DMS53 treated with DMSO at 0.1 percent for 48 hours (cell line): ENCODE measurements at regions not wholly inside any gene's neighbourhood (a gene's known extent, or its start where the extent isn't known, plus 50 kb on each side); places are given as distances from the start of the nearest gene placed in this dataset.
A peak's percentile ranks its signal among the peaks of the same experiment; 100 is the strongest.
"Not testable (repeated sequence)": the region's sequence is repeated elsewhere in the genome, so short reads cannot be mapped to it uniquely, and the experiment has no call there.

Source experiments
- DNase-seq: peaks from one replicate; lab custom pipeline; 2025; ENCODE audit not compliant: unreplicated experiment; lab: John Stamatoyannopoulos, UW

- DNase-seq = no peak
Measured at GRCh38 chr1:222012816-222013215, 270.9 kb upstream of the DUSP10 start.

DNA sequence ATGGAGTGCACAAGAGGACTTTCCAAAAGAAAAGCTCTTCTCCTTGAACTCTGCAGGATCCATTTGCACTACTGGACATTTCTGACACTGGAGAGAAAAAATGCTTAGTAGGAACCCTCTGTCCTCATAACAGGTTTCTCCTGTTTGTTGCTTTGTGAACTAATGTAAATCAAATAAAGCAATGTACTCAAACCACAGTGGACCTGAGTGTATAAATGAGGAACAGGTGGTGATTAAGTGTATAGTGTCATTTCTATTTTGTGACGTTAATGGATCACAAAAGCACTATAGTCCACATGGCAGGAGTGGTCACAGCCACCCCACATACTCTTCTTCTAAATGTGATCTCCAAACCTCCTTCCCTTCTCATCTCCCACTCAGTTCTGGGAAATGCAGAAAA lies 268.4 kb upstream of the DUSP10 start:
- DNase-seq = peak; percentile 69

GRCh38 chr1:222009105-222009730 lies 267.3 kb upstream of the DUSP10 start:
- DNase-seq = peak; percentile 17

- no peak for DNase-seq
Measured at GRCh38 chr1:222006715-222007114, 264.8 kb upstream of the DUSP10 start.

- DNase-seq = no peak
Measured at GRCh38 chr1:222004784-222005183, 262.9 kb upstream of the DUSP10 start.

GRCh38 chr1:222004034-222004433 lies 262.1 kb upstream of the DUSP10 start:
- DNase-seq = no peak

DNA sequence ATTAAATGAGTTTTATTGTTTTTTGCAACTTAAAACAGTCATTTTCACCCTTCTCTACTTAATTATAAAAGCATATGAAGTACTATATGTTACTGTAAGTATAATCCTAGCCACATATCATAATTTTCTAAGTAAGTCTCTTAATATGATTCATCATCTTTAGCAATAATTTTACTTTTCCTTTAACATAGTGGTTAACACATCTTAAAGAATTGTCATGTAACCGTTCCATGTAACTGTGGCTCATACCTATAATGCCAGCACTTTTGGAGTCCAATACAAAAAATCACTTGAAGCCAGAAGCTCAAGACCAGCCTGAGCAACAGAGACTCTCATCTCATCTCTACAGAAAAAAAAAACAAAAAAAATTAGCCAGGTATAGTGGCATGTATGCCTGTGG lies 260.6 kb upstream of the DUSP10 start:
- DNase-seq = no peak

DNA sequence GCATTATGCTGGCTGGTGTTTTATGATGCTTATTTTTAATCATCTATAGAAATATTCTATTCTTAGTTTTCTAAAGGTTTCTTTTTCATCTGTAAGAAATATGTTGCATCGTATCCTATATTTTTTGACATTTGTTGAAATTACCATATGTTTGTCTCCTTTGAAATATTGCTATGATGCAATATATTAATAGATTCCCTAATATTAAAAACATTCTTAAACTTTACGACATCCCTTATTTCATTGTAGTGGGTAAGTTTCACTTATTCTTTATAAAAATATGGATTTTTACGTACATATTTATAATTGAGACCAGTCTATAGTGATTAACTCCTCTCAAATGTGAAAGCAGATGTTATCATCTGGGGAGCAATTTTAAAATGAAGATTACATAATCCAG lies 258.2 kb upstream of the DUSP10 start:
- no peak for DNase-seq

DNA sequence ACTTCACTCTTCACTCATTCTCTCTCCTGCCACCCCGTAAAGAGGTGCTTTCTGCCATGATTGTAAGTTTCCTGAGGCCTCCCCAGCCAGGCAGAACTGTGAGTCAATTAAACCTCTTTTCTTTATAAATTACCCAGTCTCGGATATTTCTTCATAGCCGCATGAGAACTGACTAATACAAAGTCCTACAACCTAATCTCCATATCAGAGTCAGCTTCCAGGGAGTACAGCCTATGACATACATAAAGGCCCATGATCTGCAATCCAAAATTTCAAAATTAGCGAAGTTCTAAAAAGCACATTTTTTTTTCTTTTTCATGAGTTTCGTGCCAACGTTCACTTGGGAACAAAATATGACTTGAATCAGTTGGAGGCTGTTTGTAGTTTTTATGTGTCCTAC lies 256.9 kb upstream of the DUSP10 start:
- no peak for DNase-seq

DNA sequence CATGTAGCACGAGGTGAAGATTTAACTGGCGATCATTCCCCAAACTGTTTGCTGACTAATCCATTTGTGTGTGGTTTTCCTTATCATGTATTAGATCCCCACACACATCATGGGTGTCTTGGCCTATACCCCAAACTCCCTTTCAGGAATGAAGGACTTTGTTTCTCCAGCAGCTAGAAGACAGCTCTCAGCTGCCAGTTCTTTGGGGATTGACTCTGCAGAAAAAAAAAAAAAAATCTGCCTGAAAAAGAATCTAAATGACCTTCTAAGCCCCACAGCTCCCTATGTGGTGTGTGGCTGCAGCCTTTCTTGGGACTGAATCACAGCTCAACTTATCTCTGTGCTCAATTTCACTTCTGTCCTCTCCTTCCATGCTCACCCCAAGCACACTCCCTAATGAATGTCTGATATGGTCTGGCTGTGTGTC lies 256.3 kb upstream of the DUSP10 start:
- DNase-seq = no peak

DNA sequence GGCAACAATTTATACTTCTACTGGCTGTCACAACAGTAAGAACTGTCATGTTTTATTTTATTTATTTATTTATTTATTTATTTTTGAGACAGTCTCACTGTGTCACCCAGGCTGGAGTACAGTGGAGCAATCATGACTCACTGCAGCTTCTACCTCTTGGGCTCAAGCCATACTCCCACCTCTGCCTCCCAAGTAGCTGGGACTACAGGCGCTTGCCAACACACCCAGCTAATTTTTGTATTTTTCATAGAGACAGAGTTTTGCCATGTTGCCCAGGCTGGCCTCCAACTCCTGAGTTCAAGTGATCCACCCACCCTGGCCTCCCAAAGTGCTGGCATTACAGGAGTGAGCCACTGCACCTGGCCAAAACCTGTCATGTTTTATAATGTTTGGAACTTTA lies 255.1 kb upstream of the DUSP10 start:
- not testable (repeated sequence) for DNase-seq

- DNase-seq = no peak
Measured at GRCh38 chr1:221994939-221995338, 253.1 kb upstream of the DUSP10 start.

- no peak for DNase-seq
Measured at GRCh38 chr1:221994274-221994698, 252.4 kb upstream of the DUSP10 start.

GRCh38 chr1:221993444-221993948 lies 251.6 kb upstream of the DUSP10 start:
- DNase-seq = no peak

DNA sequence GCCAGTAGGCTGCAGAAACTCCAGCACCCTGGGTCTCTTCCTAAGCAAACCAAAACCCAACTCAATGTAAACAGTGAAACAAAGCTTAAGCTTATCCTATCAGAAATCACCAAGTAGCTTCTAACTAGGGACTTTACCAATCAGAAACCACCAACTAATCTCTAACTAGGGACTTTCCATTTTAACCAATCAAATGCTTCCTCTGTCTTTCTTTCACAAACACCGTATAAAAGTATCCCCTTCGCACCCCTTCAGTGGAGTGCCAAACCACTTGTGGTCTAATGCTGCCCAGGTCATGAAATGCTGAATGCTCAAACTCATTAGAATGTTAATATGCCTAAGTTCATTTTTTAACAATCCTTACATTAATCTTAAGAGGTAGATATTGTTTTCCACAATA lies 250.5 kb upstream of the DUSP10 start:
- no peak for DNase-seq

- DNase-seq = no peak
Measured at GRCh38 chr1:221991221-221991620, 249.3 kb upstream of the DUSP10 start.

DNA sequence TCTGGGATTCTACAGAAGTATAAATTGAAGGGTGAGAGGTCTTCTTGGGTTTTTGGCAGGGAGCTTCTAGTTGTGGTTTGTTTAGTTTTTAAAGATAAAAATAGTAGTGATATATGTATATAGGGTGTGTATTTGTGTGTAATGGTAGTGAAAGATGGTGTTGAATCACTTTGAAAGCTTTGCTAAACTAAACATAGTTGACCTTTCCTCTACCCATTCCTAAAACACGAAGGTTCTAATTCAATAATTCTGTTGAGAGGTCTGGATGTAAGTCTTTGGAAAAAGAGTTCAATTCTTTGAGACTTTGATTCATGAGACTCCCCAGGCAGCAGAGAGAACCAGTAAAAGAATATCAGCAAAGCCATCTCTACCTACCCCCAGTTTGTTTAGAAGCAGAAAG lies 247.9 kb upstream of the DUSP10 start:
- no peak for DNase-seq

DNA sequence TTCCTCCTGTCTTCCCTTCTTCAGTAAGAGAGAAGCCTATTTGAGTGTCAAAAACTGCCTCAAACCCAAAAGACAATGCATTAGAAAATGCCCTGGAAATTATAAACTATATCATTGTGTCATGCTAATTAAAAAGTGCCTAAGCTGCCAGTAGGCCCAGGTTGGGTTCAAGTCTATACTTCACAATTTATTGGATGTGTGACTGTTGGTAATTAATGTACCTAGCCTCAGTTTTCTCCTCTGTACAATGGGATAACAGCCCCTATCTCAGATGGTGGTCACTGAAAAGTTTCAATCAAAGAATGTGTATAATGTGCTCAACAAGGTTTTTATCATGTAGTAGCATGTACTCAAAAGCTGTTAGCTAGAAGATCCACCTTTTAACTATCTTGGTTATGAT lies 246.9 kb upstream of the DUSP10 start:
- DNase-seq = no peak

GRCh38 chr1:221987860-221988520 lies 246.1 kb upstream of the DUSP10 start:
- DNase-seq = peak; percentile 36

DNA sequence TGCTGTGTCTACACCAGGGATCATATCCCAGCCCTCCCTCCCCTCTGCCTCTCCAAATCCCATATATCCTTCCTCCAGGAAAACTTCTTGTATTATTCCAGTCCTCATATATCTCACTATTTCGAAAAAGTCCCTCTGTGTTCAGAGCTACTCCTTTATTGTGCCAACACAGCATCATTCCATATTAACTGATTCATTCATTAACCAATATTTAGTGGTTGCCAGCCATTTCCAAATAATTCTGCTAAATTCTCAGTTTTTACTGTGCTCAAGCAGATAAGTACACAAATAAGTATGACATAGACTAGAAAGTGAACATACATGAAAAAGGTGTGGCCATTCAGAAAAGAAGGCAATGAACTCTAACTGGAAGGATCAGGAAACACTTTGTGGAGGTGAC lies 241.6 kb upstream of the DUSP10 start:
- no peak for DNase-seq

DNA sequence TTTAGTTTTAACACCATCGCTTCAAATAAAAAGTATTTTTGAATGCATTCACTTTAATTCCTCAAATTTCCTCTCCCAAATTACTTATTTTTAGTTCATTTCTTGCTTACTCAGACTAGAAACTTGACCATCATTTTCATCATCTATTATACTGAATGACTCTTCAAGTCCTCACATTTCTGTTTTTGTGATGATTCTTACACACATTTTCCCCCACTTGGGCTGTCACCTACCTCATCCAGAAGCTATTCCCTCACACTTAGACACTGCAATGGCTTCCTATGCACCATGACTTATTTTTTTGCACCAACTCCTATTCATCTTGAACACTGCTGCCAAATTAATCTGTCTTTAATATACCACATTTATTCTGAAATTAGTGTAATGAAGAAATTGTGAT lies 239.6 kb upstream of the DUSP10 start:
- no peak for DNase-seq

- DNase-seq = no peak
Measured at GRCh38 chr1:221979444-221980032, 237.6 kb upstream of the DUSP10 start.
